ENCODE measurements at regions not wholly inside any gene's neighbourhood (a gene's known extent, or its start where the extent isn't known, plus 50 kb on each side); places are given as distances from the start of the nearest gene placed in this dataset.

DNA sequence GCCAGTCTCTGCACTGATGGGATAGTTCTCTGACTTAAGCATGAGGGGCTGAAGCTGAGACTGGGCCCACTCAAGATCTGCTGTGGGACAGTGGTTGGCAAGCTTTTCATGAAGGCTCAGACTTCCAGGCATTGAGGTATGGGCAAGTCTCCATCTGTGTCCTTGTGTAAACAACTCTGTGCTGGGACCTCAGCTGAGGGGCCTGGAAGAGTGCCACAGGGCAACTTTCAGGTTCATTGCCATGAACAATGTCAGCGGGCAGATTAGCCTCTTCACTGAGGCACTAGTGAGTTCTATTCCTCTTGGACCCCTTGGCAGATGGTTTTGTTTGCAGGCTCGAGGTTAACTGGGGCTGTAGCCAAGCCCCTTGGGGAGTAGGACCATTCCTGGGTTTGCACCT lies 127.1 kb downstream of the MRPS30 start:
- H3K9ac ChIP-seq (ENCODE audit: insufficient read length, low read depth) = no peak overlapping the region
- H3K27me3 ChIP-seq (ENCODE audit: insufficient read depth, insufficient read length) = no peaks in the 10 kb centered on the region
- DNase-seq (ENCODE audit: low read depth, low spot score) = no peak
- no peak overlapping the region for H3K4me3 ChIP-seq (ENCODE audit: insufficient read length, low read depth)
- no peaks in the 10 kb centered on the region for H3K36me3 ChIP-seq (ENCODE audit: insufficient read depth, insufficient read length, low read length)
- no peaks in the 10 kb centered on the region for H3K9me3 ChIP-seq (ENCODE audit: insufficient read depth, low read length)
- no peaks in the 10 kb centered on the region for H3K4me1 ChIP-seq (ENCODE audit: insufficient read depth, insufficient read length)
- TF ChIP-seq ZNF274 (IDR thresholded peaks at IDR 0.05; ENCODE audit: low read depth, low read length) (no peak), SUZ12 (IDR thresholded peaks at IDR 0.05; ENCODE audit: extremely low read depth, insufficient read depth, insufficient read length) (no peak), YY1 (IDR thresholded peaks at IDR 0.05; ENCODE audit: insufficient read depth, insufficient read length) (no peak)

DNA sequence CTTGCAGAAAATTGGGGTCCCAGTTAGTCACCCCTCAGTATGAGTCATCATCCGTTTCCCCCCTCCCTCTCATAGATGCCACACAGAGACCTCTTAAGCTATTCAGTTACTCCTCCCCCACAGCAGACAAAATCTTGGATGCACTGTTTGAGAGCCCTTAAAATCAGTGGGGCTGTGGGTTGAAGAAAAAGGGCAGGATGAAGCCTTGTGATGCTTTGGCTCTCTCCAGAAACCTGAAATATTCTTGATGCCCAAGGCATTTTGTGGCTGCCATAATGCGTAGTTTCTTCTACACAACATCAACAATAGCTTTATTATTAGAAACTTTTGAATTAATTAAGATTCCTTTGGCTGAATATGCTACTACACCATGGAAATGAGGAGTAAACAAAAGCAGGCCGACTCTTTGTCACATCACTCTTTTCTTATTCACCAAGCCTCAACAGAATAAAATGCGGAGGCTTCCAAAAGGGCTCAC lies 133.8 kb downstream of the MRPS30 start:
- peak; percentile 13 for DNase-seq (ENCODE audit: low read depth, low spot score)
- TF ChIP-seq YY1 (IDR thresholded peaks at IDR 0.05; ENCODE audit: insufficient read depth, insufficient read length) = no peak
- no peak for TF ChIP-seq SUZ12 (IDR thresholded peaks at IDR 0.05; ENCODE audit: extremely low read depth, insufficient read depth, insufficient read length)
- TF ChIP-seq ZNF274 (IDR thresholded peaks at IDR 0.05; ENCODE audit: low read depth, low read length) = no peak
- H3K27me3 ChIP-seq (ENCODE audit: insufficient read depth, insufficient read length) = no peaks in the 10 kb centered on the region
- no peaks in the 10 kb centered on the region; the same call in 1 of the 2 replicates for H3K9me3 ChIP-seq (ENCODE audit: insufficient read depth, low read length)
- no peak overlapping the region for H3K4me3 ChIP-seq (ENCODE audit: insufficient read length, low read depth)
- no peaks in the 10 kb centered on the region for H3K4me1 ChIP-seq (ENCODE audit: insufficient read depth, insufficient read length)
- no peak overlapping the region for H3K9ac ChIP-seq (ENCODE audit: insufficient read length, low read depth)
- H3K36me3 ChIP-seq (ENCODE audit: insufficient read depth, insufficient read length, low read length) = no peaks in the 10 kb centered on the region

DNA sequence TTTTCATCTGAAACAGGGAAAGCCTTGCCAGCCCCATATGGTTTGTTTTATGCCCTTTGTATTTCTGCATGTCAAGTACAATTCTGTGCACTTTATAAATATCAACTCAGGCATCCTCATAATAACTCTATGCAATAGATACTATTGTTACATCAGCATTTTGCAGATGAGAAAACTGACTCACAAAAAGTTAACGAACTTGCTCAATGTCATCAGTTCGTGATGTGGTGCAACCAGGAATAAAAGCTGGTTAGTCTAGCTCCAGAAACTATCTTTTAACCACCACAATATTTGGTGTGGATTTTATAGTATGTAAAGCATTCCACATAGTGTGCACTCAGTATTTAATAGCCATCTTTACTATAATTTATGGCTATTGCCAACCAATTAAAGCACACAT lies 134.9 kb downstream of the MRPS30 start:
- no peak for DNase-seq (ENCODE audit: low read depth, low spot score)
- Histone ChIP-seq H3K27me3 (ENCODE audit: insufficient read depth, insufficient read length) (no peaks in the 10 kb centered on the region), H3K36me3 (ENCODE audit: insufficient read depth, insufficient read length, low read length) (no peaks in the 10 kb centered on the region), H3K9ac (ENCODE audit: insufficient read length, low read depth) (no peak overlapping the region), H3K4me1 (ENCODE audit: insufficient read depth, insufficient read length) (no peaks in the 10 kb centered on the region), H3K4me3 (ENCODE audit: insufficient read length, low read depth) (no peak overlapping the region), H3K9me3 (ENCODE audit: insufficient read depth, low read length) (no peaks in the 10 kb centered on the region; the same call in 1 of the 2 replicates)
- TF ChIP-seq ZNF274 (IDR thresholded peaks at IDR 0.05; ENCODE audit: low read depth, low read length) = no peak
- no peak for TF ChIP-seq YY1 (IDR thresholded peaks at IDR 0.05; ENCODE audit: insufficient read depth, insufficient read length)
- TF ChIP-seq SUZ12 (IDR thresholded peaks at IDR 0.05; ENCODE audit: extremely low read depth, insufficient read depth, insufficient read length) = no peak

DNA sequence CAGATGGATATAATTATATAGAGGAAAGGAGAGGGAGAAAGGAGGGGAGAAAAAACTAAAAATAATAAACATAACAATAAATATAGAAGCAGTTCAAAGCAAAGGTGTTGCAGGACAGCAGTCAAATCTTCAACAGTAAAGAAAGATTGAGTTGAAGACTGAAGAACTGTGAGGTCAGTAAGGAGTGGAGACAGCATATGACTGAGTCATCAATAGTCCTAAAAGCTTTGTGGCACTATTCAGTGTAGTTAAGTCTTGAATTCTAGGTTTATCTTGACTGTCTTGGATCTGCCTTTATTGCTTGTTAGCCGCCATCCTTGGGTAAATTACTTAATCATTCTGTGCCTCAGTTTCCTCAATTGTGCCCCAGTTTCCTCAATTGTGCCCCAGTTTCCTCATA lies 137.0 kb downstream of the MRPS30 start:
- no peaks in the 10 kb centered on the region; the same call in 1 of the 2 replicates for H3K9me3 ChIP-seq (ENCODE audit: insufficient read depth, low read length)
- no peaks in the 10 kb centered on the region for H3K36me3 ChIP-seq (ENCODE audit: insufficient read depth, insufficient read length, low read length)
- no peaks in the 10 kb centered on the region for H3K27me3 ChIP-seq (ENCODE audit: insufficient read depth, insufficient read length)
- no peak overlapping the region for H3K9ac ChIP-seq (ENCODE audit: insufficient read length, low read depth)
- no peak for DNase-seq (ENCODE audit: low read depth, low spot score)
- TF ChIP-seq YY1 (IDR thresholded peaks at IDR 0.05; ENCODE audit: insufficient read depth, insufficient read length) = no peak
- TF ChIP-seq SUZ12 (IDR thresholded peaks at IDR 0.05; ENCODE audit: extremely low read depth, insufficient read depth, insufficient read length) = no peak
- no peak for TF ChIP-seq ZNF274 (IDR thresholded peaks at IDR 0.05; ENCODE audit: low read depth, low read length)
- H3K4me1 ChIP-seq (ENCODE audit: insufficient read depth, insufficient read length) = no peaks in the 10 kb centered on the region
- no peak overlapping the region for H3K4me3 ChIP-seq (ENCODE audit: insufficient read length, low read depth)

DNA sequence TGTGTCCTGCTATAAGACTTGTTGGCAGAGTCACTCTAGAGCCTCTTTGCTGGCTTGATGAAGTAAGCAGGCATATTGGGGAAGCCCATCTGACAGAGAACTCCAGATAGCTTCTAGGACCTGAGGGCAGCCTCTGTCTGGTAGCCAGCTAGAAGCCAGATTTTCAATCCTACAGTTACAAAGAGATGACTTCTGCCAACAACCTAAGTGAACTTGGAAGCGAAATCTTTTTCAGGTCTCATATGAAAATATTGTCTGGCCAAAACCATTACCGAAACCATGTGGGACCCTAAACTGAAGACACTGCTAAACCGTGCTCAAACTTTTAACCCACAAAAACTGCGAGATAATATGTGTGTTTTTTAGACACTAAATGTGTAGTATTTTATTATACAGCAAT lies 140.9 kb downstream of the MRPS30 start:
- no peak for DNase-seq (ENCODE audit: low read depth, low spot score)
- no peaks in the 10 kb centered on the region for H3K27me3 ChIP-seq (ENCODE audit: insufficient read depth, insufficient read length)
- no peak overlapping the region for H3K9ac ChIP-seq (ENCODE audit: insufficient read length, low read depth)
- TF ChIP-seq ZNF274 (IDR thresholded peaks at IDR 0.05; ENCODE audit: low read depth, low read length) (no peak), SUZ12 (IDR thresholded peaks at IDR 0.05; ENCODE audit: extremely low read depth, insufficient read depth, insufficient read length) (no peak), YY1 (IDR thresholded peaks at IDR 0.05; ENCODE audit: insufficient read depth, insufficient read length) (no peak)
- H3K4me1 ChIP-seq (ENCODE audit: insufficient read depth, insufficient read length) = no peaks in the 10 kb centered on the region
- no peaks in the 10 kb centered on the region for H3K9me3 ChIP-seq (ENCODE audit: insufficient read depth, low read length)
- no peak overlapping the region for H3K4me3 ChIP-seq (ENCODE audit: insufficient read length, low read depth)
- no peaks in the 10 kb centered on the region for H3K36me3 ChIP-seq (ENCODE audit: insufficient read depth, insufficient read length, low read length)

DNA sequence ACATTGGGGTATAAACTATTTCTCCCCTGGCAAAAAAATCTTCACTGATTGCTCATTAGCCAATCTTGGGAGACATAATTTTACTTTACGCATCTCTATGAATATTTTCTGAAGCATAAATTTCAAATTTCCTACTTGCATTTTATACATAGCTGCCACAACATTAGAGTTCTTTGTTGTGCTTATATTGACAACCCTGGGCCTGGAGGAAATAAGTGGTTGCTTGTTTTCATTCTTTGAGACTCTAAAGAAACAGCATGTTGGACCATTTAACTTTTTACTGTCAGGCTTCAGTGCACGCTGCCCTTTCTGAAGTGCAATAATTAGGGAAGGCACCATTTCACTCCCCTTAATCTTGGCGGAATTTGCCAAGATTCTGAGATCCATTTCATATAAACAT lies 142.6 kb downstream of the MRPS30 start:
- Histone ChIP-seq H3K9ac (ENCODE audit: insufficient read length, low read depth) (no peak overlapping the region), H3K27me3 (ENCODE audit: insufficient read depth, insufficient read length) (no peaks in the 10 kb centered on the region), H3K9me3 (ENCODE audit: insufficient read depth, low read length) (no peaks in the 10 kb centered on the region), H3K36me3 (ENCODE audit: insufficient read depth, insufficient read length, low read length) (no peaks in the 10 kb centered on the region), H3K4me3 (ENCODE audit: insufficient read length, low read depth) (no peak overlapping the region), H3K4me1 (ENCODE audit: insufficient read depth, insufficient read length) (no peaks in the 10 kb centered on the region)
- no peak for TF ChIP-seq SUZ12 (IDR thresholded peaks at IDR 0.05; ENCODE audit: extremely low read depth, insufficient read depth, insufficient read length)
- no peak for TF ChIP-seq ZNF274 (IDR thresholded peaks at IDR 0.05; ENCODE audit: low read depth, low read length)
- TF ChIP-seq YY1 (IDR thresholded peaks at IDR 0.05; ENCODE audit: insufficient read depth, insufficient read length) = no peak
- no peak for DNase-seq (ENCODE audit: low read depth, low spot score)

DNA sequence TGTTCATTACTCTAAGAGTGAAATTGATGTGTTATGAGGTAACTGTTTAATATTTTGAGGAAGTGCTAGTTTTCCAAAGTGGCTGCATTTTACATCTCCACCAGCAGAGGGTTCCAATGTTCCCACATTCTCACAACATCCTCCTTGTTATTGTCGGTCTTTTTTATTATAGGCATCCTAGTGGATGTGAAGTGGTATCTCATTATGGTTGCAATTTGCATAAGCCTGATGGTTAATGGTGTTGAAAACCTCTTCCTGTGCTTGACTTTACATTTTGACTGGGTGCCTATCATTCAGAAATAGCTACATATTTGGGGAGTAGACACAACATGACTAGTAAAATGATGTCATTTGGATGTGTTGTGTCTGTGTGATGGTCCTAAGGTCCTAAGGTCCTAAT lies 143.6 kb downstream of the MRPS30 start:
- Histone ChIP-seq H3K9me3 (ENCODE audit: insufficient read depth, low read length) (no peaks in the 10 kb centered on the region), H3K4me1 (ENCODE audit: insufficient read depth, insufficient read length) (no peaks in the 10 kb centered on the region), H3K4me3 (ENCODE audit: insufficient read length, low read depth) (no peak overlapping the region), H3K36me3 (ENCODE audit: insufficient read depth, insufficient read length, low read length) (no peaks in the 10 kb centered on the region), H3K9ac (ENCODE audit: insufficient read length, low read depth) (no peak overlapping the region), H3K27me3 (ENCODE audit: insufficient read depth, insufficient read length) (no peaks in the 10 kb centered on the region)
- peak; percentile 9 for DNase-seq (ENCODE audit: low read depth, low spot score)
- no peak for TF ChIP-seq YY1 (IDR thresholded peaks at IDR 0.05; ENCODE audit: insufficient read depth, insufficient read length)
- no peak for TF ChIP-seq ZNF274 (IDR thresholded peaks at IDR 0.05; ENCODE audit: low read depth, low read length)
- no peak for TF ChIP-seq SUZ12 (IDR thresholded peaks at IDR 0.05; ENCODE audit: extremely low read depth, insufficient read depth, insufficient read length)

Data from NT2/D1 (cell line).